OCI-LY7 (cell line): ENCODE measurements at regions not wholly inside any gene's neighbourhood (a gene's known extent, or its start where the extent isn't known, plus 50 kb on each side); places are given as distances from the start of the nearest gene placed in this dataset.

Experiments
- EZH2phosphoT487 ChIP-seq: fragments of 200-600 bp; sonication (generic); IDR thresholded peaks from 2 replicates; pipeline ENCODE4 v1.6.1; 2018; ENCODE audit warnings: low read depth, borderline replicate concordance, mild to moderate bottlenecking, mixed run types, antibody characterized with exemption, low read length, moderate library complexity, mixed read lengths
- TF ChIP-seq, protein P1 (sequence below): fragments of 200-600 bp; sonication (generic); conservative IDR thresholded peaks from 2 replicates; pipeline ENCODE4 v1.5.1; 2014; ENCODE audit warnings: mild to moderate bottlenecking, antibody characterized with exemption, low read length, moderate library complexity, mixed read lengths

DNA sequence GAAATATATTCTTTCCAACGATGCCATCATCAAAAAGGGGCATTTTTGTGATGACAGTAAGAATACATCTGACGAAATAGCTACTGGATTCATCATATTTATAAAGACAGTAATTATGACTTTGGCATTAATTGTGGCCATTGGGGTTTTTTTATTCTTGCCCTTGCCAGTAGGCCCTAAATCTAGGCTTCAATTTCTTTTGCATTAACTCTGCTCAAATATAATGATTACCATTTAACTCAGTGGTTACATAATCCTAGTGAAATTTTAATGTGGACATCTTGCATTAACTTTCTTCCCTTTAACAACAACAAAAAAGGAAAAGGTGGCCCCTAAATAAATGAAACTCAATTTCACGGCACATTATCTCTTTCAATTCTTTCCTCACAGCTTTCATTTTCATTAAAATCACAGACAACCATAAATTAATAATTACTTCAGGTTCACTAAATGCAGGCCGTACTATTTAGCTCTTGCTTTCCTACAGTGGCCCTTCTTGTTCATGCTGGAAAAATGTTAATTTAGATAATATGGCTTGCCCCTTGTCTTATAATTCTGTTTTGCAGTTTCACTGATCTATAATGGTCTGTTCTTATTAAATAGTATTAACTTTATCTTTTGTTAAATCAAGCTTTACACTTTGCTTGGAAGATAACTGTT is 615.6 kb downstream of the DACH1 start:
- TF ChIP-seq, protein P1, sequence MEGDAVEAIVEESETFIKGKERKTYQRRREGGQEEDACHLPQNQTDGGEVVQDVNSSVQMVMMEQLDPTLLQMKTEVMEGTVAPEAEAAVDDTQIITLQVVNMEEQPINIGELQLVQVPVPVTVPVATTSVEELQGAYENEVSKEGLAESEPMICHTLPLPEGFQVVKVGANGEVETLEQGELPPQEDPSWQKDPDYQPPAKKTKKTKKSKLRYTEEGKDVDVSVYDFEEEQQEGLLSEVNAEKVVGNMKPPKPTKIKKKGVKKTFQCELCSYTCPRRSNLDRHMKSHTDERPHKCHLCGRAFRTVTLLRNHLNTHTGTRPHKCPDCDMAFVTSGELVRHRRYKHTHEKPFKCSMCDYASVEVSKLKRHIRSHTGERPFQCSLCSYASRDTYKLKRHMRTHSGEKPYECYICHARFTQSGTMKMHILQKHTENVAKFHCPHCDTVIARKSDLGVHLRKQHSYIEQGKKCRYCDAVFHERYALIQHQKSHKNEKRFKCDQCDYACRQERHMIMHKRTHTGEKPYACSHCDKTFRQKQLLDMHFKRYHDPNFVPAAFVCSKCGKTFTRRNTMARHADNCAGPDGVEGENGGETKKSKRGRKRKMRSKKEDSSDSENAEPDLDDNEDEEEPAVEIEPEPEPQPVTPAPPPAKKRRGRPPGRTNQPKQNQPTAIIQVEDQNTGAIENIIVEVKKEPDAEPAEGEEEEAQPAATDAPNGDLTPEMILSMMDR: no peak
- TF ChIP-seq EZH2phosphoT487: no peak
